ENCODE measurements at regions not wholly inside any gene's neighbourhood (a gene's known extent, or its start where the extent isn't known, plus 50 kb on each side); places are given as distances from the start of the nearest gene placed in this dataset.

GRCh38 chr6:133101790-133102189 is 139.4 kb upstream of the EYA4 start:
- TF ChIP-seq RCOR1 (IDR thresholded peaks at IDR 0.05; ENCODE audit: insufficient replicate concordance, low read length) (no peak), RAD21 (IDR thresholded peaks at IDR 0.05; ENCODE audit: low read length) (no peak), MAFK (IDR thresholded peaks at IDR 0.05; ENCODE audit: low read depth, low read length) (no peak), BHLHE40 (IDR thresholded peaks at IDR 0.05; ENCODE audit: low read depth, low read length) (no peak), MAZ (IDR thresholded peaks at IDR 0.05; ENCODE audit: borderline replicate concordance, low read depth, low read length) (no peak), CEBPB (IDR thresholded peaks at IDR 0.05; ENCODE audit: low read depth, low read length) (no peak), RFX5 (IDR thresholded peaks at IDR 0.05; ENCODE audit: low read depth, low read length) (no peak), USF2 (IDR thresholded peaks at IDR 0.05; ENCODE audit: low read depth, low read length) (no peak), CHD1 (IDR thresholded peaks at IDR 0.05; ENCODE audit: low read depth, low read length) (no peak), FOS (IDR thresholded peaks at IDR 0.05; ENCODE audit: low read depth, low read length) (no peak), SMC3 (IDR thresholded peaks at IDR 0.05; ENCODE audit: low read depth, low read length) (no peak), MXI1 (IDR thresholded peaks at IDR 0.05; ENCODE audit: borderline replicate concordance, low read depth, low read length) (no peak)
- TF ChIP-seq, protein P1, sequence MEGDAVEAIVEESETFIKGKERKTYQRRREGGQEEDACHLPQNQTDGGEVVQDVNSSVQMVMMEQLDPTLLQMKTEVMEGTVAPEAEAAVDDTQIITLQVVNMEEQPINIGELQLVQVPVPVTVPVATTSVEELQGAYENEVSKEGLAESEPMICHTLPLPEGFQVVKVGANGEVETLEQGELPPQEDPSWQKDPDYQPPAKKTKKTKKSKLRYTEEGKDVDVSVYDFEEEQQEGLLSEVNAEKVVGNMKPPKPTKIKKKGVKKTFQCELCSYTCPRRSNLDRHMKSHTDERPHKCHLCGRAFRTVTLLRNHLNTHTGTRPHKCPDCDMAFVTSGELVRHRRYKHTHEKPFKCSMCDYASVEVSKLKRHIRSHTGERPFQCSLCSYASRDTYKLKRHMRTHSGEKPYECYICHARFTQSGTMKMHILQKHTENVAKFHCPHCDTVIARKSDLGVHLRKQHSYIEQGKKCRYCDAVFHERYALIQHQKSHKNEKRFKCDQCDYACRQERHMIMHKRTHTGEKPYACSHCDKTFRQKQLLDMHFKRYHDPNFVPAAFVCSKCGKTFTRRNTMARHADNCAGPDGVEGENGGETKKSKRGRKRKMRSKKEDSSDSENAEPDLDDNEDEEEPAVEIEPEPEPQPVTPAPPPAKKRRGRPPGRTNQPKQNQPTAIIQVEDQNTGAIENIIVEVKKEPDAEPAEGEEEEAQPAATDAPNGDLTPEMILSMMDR (conservative IDR thresholded peaks at IDR 0.05; ENCODE audit: low read depth, low read length): no peak
- TF ChIP-seq, protein P2, sequence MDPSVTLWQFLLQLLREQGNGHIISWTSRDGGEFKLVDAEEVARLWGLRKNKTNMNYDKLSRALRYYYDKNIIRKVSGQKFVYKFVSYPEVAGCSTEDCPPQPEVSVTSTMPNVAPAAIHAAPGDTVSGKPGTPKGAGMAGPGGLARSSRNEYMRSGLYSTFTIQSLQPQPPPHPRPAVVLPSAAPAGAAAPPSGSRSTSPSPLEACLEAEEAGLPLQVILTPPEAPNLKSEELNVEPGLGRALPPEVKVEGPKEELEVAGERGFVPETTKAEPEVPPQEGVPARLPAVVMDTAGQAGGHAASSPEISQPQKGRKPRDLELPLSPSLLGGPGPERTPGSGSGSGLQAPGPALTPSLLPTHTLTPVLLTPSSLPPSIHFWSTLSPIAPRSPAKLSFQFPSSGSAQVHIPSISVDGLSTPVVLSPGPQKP (IDR thresholded peaks at IDR 0.05; ENCODE audit: borderline replicate concordance, low read depth, low read length): no peak
- H3K9me1 ChIP-seq (ENCODE audit: insufficient read depth, low read length): no peaks in the 10 kb centered on the region
- H3K4ac ChIP-seq (ENCODE audit: low read depth, low read length): peak overlapping the region; percentile 55; the same call in 1 of the 2 replicates
- no peak overlapping the region for H2AK9ac ChIP-seq (replicated peaks; ENCODE audit: low read depth, low read length, poor library complexity)
- H2AFZ ChIP-seq (replicated peaks; ENCODE audit: low read length, poor library complexity): no peak overlapping the region
- H2AK5ac ChIP-seq (ENCODE audit: low read depth, low read length): 0 out of 2 replicates have a peak overlapping the region, but pooled peaks have one; percentile 84
- no peak overlapping the region for H3K56ac ChIP-seq (ENCODE audit: extremely low read depth, insufficient read depth, low read length)
- H3K4me2 ChIP-seq (ENCODE audit: low read depth, low read length): no peak overlapping the region
- ATAC-seq (ENCODE audit: low read depth): no peak
- H2BK120ac ChIP-seq (ENCODE audit: low read depth, low read length): peak overlapping the region; percentile 78
- no peak overlapping the region for H3K27ac ChIP-seq (ENCODE audit: insufficient read depth, low read length)
- no peak overlapping the region for H3K9ac ChIP-seq (ENCODE audit: low read depth, low read length)
- H3K36me3 ChIP-seq (ENCODE audit: control insufficient read depth, insufficient read depth, low read length): no peaks in the 10 kb centered on the region
- intact Hi-C loops (cut with micrococcal nuclease): no loop called here
- no peaks in the 10 kb centered on the region for H3K9me3 ChIP-seq (ENCODE audit: control insufficient read depth, insufficient read depth, low read length)
- DNase-seq: peak; percentile 51
- H3K18ac ChIP-seq (ENCODE audit: low read depth, low read length): peak overlapping the region; percentile 69; the same call in 1 of the 2 replicates
- CTCF ChIA-PET: no interaction called here
- H2BK20ac ChIP-seq (ENCODE audit: low read depth, low read length): peak overlapping the region; percentile 75; the same call in 1 of the 2 replicates
- H4K5ac ChIP-seq (ENCODE audit: low read depth, low read length): no peak overlapping the region
- 0 out of 4 replicates have a peak overlapping the region, but pooled peaks of 1 of the 2 experiments have one; percentile 27 for H4K8ac ChIP-seq (ENCODE audit: low read depth in 2 of 2, low read length in 2 of 2)
- H3K14ac ChIP-seq (replicated peaks; ENCODE audit: low read depth, low read length): 0 out of 2 replicates have a peak overlapping the region, but pooled peaks have one; percentile 53
- BruUV-seq (replicated peaks): no TSS peak
- POLR2A ChIA-PET (ENCODE audit: unreplicated experiment): no interaction called here
- no peak overlapping the region for H3K4me3 ChIP-seq (ENCODE audit: insufficient read depth, low read depth, low read length)
- no peaks in the 10 kb centered on the region for H3K27me3 ChIP-seq (ENCODE audit: control insufficient read depth, insufficient read depth, low read length)
- in situ Hi-C loops (cut with MboI; ENCODE audit: low sequenced_read_pairs): no loop called here
- peaks cover 4% of the 10 kb centered on the region; the same call in 1 of the 2 replicates for H3K4me1 ChIP-seq (ENCODE audit: control insufficient read depth, insufficient read depth, low read length)
- dilution Hi-C loops (cut with HindIII; ENCODE audit: low sequenced_read_pairs, unreplicated experiment): no loop called here
- no peaks in the 10 kb centered on the region for H4K20me1 ChIP-seq (ENCODE audit: insufficient read depth, low read length)
- 0 out of 3 replicates have a peak overlapping the region, but pooled peaks have one; percentile 4 for H2BK15ac ChIP-seq (ENCODE audit: low read depth, low read length)
- no peak overlapping the region for H3K23ac ChIP-seq (ENCODE audit: low read depth, low read length)
- no peak overlapping the region for H2BK5ac ChIP-seq (ENCODE audit: low read depth, low read length, poor library complexity, severe bottlenecking)
- no peak overlapping the region for H4K91ac ChIP-seq (ENCODE audit: insufficient read depth, low read depth, low read length)
- H3K79me1 ChIP-seq (ENCODE audit: low read depth in 1 of 2, low read length in 2 of 2): no peaks in the 10 kb centered on the region

Measured in IMR-90 (cell line).